ENCODE measurements at regions not wholly inside any gene's neighbourhood (a gene's known extent, or its start where the extent isn't known, plus 50 kb on each side); places are given as distances from the start of the nearest gene placed in this dataset.

GRCh38 chr4:111943796-111944203 is 201.5 kb upstream of the FAM241A start:
- H3K27me3 Mint-ChIP-seq (ENCODE audit: low read depth), result peaks cover 3% of the 10 kb centered on the region
- peak in 2 of 3 experiments; percentile 27 to 48 for TF ChIP-seq CTCF (IDR thresholded peaks at IDR 0.05; ENCODE audit: unreplicated experiment in 3 of 3)
- no peak overlapping the region for H3K27ac Mint-ChIP-seq
- no peaks in the 10 kb centered on the region for H3K36me3 Mint-ChIP-seq (ENCODE audit: low read depth)
- peaks cover 8% of the 10 kb centered on the region for H3K4me1 Mint-ChIP-seq
- H3K4me3 Mint-ChIP-seq, result no peak overlapping the region
- no peaks in the 10 kb centered on the region for H3K9me3 Mint-ChIP-seq

GRCh38 chr4:111945014-111945413 is 200.2 kb upstream of the FAM241A start:
- peaks cover 4% of the 10 kb centered on the region for H3K9me3 Mint-ChIP-seq
- H3K4me1 Mint-ChIP-seq, result peaks cover 8% of the 10 kb centered on the region
- TF ChIP-seq CTCF (IDR thresholded peaks at IDR 0.05; ENCODE audit: unreplicated experiment in 3 of 3), result no peak
- no peaks in the 10 kb centered on the region for H3K36me3 Mint-ChIP-seq (ENCODE audit: low read depth)
- H3K27ac Mint-ChIP-seq, result no peak overlapping the region
- H3K27me3 Mint-ChIP-seq (ENCODE audit: low read depth), result peaks cover 3% of the 10 kb centered on the region
- H3K4me3 Mint-ChIP-seq, result no peak overlapping the region

GRCh38 chr4:111946800-111947199 is 198.5 kb upstream of the FAM241A start:
- Mint-ChIP-seq H3K36me3 (ENCODE audit: low read depth) (no peaks in the 10 kb centered on the region), H3K9me3 (peaks cover 12% of the 10 kb centered on the region), H3K27ac (no peak overlapping the region), H3K4me3 (no peak overlapping the region), H3K27me3 (ENCODE audit: low read depth) (peaks cover 3% of the 10 kb centered on the region), H3K4me1 (peaks cover 8% of the 10 kb centered on the region)
- TF ChIP-seq CTCF (IDR thresholded peaks at IDR 0.05; ENCODE audit: unreplicated experiment in 3 of 3), result no peak

GRCh38 chr4:111952688-111953087 is 192.6 kb upstream of the FAM241A start:
- no peak for TF ChIP-seq CTCF (IDR thresholded peaks at IDR 0.05; ENCODE audit: unreplicated experiment in 3 of 3)
- no peak overlapping the region for H3K4me3 Mint-ChIP-seq
- H3K4me1 Mint-ChIP-seq, result no peaks in the 10 kb centered on the region

GRCh38 chr4:111954550-111954949 is 190.7 kb upstream of the FAM241A start:
- Mint-ChIP-seq H3K4me1 (no peaks in the 10 kb centered on the region), H3K4me3 (no peak overlapping the region), H3K27me3 (ENCODE audit: low read depth) (no peaks in the 10 kb centered on the region), H3K27ac (no peak overlapping the region), H3K9me3 (peaks cover 12% of the 10 kb centered on the region), H3K36me3 (ENCODE audit: low read depth) (no peaks in the 10 kb centered on the region)
- TF ChIP-seq CTCF (IDR thresholded peaks at IDR 0.05; ENCODE audit: unreplicated experiment in 3 of 3), result no peak

More at GRCh38 chr4:111952688-111953087, 192.6 kb upstream of the FAM241A start:
- H3K27ac Mint-ChIP-seq, result no peak overlapping the region
- no peaks in the 10 kb centered on the region for H3K36me3 Mint-ChIP-seq (ENCODE audit: low read depth)
- peaks cover 12% of the 10 kb centered on the region for H3K9me3 Mint-ChIP-seq
- H3K27me3 Mint-ChIP-seq (ENCODE audit: low read depth), result no peaks in the 10 kb centered on the region

GRCh38 chr4:111955001-111955400 is 190.3 kb upstream of the FAM241A start:
- no peak for TF ChIP-seq CTCF (IDR thresholded peaks at IDR 0.05; ENCODE audit: unreplicated experiment in 3 of 3)
- Mint-ChIP-seq H3K9me3 (peaks cover 8% of the 10 kb centered on the region), H3K27ac (no peak overlapping the region), H3K36me3 (ENCODE audit: low read depth) (no peaks in the 10 kb centered on the region), H3K4me1 (no peaks in the 10 kb centered on the region), H3K4me3 (no peak overlapping the region), H3K27me3 (ENCODE audit: low read depth) (no peaks in the 10 kb centered on the region)
